Forelimb muscle (tissue), 1 donor: ENCODE measurements at regions not wholly inside any gene's neighbourhood (a gene's known extent, or its start where the extent isn't known, plus 50 kb on each side); places are given as distances from the start of the nearest gene placed in this dataset.
"Not testable (repeated sequence)": the region's sequence is repeated elsewhere in the genome, so short reads cannot be mapped to it uniquely, and the experiment has no call there.

Source experiments
- DNase-seq: peaks from one replicate; pipeline ENCODE4 v3.0.0-alpha.2; 2013; ENCODE audit warnings: low read depth

DNA sequence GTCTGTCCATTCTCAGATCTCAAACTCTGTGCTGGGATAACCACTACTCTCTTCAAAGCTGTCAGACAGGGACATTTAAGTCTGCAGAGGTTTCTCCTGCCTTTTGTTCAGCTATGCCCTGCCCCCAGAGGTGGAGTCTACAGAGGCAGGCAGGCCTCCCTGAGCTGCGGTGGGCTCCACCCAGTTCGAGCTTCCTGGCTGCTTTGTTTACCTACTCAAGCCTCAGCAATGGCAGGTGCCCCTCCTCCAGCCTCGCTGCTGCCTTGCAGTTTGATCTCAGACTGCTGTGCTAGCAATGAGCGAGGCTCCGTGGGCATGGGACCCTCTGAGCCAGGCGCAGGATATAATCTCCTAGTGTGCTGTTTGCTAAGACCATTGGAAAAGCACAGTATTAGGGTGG lies 53.1 kb upstream of the HUNK start:
- DNase-seq, result not testable (repeated sequence)

GRCh38 chr21:31814356-31814755 lies 58.5 kb upstream of the HUNK start:
- DNase-seq, result not testable (repeated sequence)

- DNase-seq, result no peak
These were observed 59.0 kb upstream of the HUNK start for GRCh38 chr21:31813862-31814261.

- DNase-seq, result no peak
These were observed 68.8 kb upstream of the HUNK start for GRCh38 chr21:31804008-31804394.

DNA sequence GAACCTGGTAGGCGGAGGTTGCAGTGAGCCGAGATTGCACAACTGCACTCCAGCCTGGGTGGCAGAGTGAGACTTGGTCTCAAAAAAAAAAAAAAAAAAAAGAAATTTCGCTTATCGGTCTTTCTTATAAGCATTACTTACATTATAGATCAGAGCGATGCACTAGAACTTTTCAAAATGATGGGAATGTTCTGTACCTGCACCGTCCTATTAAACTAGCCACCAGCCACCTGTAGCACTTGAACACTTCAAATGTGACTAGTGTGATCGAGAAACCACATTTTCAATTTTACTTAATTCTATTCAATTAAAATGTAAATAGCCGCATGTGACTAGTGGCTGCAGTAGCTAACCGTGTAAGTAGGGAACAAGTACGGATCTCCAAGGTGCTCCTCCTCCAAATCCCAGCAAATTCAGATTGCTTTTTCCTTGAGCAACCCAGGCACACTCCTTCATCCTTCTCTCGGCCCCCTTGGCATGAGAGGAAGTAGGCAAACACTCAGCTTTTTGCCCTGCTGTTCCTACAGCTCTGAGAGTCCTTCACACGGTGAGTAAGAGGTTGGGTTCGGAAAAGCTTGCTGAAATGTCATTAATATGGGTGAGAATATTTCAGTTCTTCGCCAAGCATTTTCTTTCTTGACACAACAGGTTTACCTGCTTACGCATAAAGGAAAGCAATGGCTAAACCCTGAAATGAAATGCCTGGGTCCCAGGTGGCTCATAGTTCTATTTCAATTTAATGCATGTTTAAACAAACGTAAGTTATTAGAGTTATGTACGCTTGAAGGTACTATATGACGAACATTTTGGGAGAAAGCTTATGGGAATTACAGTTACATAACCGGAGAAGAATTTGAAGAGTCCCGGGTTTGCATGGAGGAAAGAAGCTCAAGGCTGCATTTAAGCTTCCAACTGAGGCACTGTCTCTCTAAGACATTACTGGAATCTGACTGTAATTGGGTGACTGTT lies 69.5 kb upstream of the HUNK start:
- no peak for DNase-seq

- DNase-seq, result no peak
These were observed 70.4 kb upstream of the SCAF4 start for GRCh38 chr21:31802331-31802730.

DNA sequence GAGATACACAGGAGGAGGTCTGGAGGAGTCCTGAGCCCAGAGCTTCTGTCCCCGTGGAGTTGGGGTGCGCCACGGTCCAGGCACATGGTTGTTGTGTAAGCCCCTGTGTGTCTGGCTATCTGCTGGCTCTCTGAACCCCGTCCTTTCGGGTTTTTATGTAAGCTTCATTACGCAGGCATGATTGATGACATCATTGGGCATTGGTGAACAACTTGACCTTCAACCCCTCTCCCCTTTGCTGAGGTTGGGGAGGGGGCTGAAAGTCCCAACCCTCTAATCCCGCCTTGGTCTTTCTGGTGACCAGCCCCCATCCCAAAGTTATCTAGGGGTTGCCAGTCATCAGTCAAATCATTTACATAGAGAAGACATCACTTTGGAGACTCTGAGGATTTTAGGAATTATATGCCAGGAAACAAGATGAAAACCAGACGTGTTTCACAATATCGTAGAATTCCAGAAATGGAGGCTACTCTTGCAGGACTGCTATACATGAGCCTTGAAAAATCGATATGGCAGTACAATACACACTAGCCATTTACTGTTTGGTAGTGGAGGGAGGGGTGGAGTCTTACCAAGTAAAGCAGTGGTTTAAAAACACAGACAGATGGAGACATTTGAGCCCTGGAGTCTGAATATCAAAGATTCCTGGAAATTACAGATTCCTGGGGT lies 69.8 kb upstream of the SCAF4 start:
- no peak for DNase-seq

GRCh38 chr21:31798842-31799704 lies 67.2 kb upstream of the SCAF4 start:
- no peak for DNase-seq

DNA sequence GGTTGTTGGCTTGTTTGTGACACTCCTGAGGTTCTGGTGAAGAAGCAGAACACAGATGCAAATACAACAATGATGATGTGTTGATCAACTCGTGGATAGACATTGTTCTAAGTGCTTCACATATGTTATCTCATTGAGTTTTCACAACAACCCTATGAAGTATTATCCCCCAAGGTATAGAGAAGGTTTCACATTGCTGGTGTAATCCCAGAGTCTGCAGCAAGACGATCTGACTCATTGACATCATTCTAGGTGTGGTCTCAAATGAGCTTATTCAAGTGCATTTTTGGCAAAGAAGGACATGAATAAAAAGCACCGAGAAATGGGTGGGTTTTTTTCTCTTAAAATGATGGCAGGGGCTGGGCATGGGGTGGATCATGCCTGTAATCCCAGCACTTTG lies 64.1 kb upstream of the SCAF4 start:
- no peak for DNase-seq

GRCh38 chr21:31790420-31790819 lies 58.5 kb upstream of the SCAF4 start:
- not testable (repeated sequence) for DNase-seq

DNA sequence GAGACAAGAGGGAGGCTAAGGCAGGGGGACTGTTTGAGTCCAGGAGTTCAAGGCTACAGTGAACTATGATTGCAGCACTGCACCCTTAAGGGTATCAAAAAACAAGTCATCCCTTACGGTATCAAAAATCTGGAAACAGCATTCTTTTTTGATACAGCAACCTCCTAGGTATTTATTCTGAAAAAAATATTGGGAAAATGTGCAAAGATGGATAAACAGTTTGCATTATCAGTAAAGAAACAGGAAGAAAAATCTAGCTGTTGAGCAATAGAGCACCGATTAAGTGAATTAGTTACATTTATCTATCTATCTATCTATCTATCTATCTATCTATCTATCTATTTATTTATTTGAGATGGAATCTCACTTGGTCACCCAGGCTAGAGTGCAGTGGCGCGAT lies 56.7 kb upstream of the SCAF4 start:
- DNase-seq, result no peak

GRCh38 chr21:31787691-31788090 lies 55.8 kb upstream of the SCAF4 start:
- not testable (repeated sequence) for DNase-seq

GRCh38 chr21:31786164-31786920 lies 54.4 kb upstream of the SCAF4 start:
- DNase-seq, result no peak

DNA sequence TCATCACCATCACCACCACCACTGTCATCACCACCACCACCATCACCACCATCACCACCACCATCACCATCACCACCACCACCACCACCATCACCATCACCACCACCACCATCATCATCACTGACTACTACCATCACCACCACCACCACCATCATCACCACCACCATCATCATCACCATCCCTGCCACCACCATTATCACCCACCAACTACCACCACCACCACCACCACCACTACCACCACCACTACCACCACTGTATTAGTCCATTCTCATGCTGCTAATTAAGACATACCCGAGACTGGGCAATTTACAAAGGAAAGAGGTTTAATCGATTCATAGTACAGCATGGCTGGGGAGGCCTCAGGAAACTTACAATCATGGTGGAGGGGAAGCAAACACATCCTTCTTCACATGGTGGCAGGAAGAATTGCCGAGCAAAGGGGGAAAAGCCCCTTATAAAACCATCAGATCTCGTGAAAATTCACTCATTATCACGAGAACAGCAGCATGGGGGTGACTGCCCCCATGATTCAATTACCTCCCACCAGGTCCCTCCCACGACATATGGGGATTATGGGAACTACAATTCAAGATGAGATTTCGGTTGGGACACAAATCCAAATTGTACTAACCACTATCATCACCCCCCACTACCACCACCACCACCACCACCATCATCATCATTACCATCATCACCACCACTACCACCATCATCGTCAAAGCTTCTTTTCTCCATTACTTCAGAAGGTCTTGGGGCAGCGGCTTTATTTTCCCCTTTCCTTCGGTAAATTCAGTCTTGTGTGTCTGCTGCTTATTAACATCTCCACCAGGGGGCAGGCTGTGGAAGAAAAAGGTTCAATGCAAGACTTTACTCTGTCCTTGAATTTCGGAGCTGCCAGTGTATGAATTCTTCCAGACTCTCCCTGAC lies 53.6 kb upstream of the SCAF4 start:
- peak; percentile 64 for DNase-seq

DNA sequence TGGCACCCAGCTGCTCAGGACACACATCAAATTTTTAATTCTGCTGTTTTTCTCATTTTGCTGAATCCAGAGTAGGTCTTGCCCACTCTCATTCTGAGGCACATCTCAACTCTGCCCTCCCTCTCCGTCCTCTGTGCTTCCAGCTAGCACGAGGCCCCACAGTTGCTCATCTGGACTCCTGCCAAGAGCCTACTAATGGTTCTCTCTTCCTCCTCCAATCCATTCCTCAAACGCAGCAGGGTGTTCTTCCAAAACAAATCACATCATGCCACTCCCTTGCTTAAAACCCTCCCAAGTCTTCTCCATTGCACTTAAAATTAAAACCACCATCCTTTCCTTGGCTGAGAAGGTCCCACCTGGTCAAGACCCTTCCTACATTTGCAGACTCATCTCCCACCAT lies 49.8 kb upstream of the SCAF4 start:
- DNase-seq, result no peak
